GM23248 (cell line): ENCODE measurements at regions not wholly inside any gene's neighbourhood (a gene's known extent, or its start where the extent isn't known, plus 50 kb on each side); places are given as distances from the start of the nearest gene placed in this dataset.

ENCODE experiments used
- EZH2 ChIP-seq: fragments of 200-600 bp; sonication (generic); IDR thresholded peaks from 2 replicates; pipeline ENCODE4 v1.6.1; 2018; ENCODE audit warnings: antibody characterized with exemption, mild to moderate bottlenecking; ENCODE audit not compliant: insufficient read depth, poor library complexity, severe bottlenecking
- EZH2phosphoT487 ChIP-seq: fragments of 200-600 bp; sonication (generic); IDR thresholded peaks from 2 replicates; pipeline ENCODE4 v1.6.1; 2018; ENCODE audit warnings: antibody characterized with exemption, moderate library complexity, mild to moderate bottlenecking, low read depth; ENCODE audit not compliant: insufficient read depth

GRCh38 chr14:71652368-71652767, 279.9 kb upstream of the RGS6 start:
- TF ChIP-seq EZH2 (no peak), EZH2phosphoT487 (no peak)
